NCI-H1417 (cell line): ENCODE measurements at regions not wholly inside any gene's neighbourhood (a gene's known extent, or its start where the extent isn't known, plus 50 kb on each side); places are given as distances from the start of the nearest gene placed in this dataset.

Experiments used
- DNase-seq, 3 experiments: peaks; one replicate each; lab custom pipeline; 2025; lab: John Stamatoyannopoulos, UW

- peak in 1 of 3 experiments; percentile 50 for DNase-seq
Measured at GRCh38 chr18:2036086-2036485, 535.2 kb downstream of the METTL4 start.

- no peak for DNase-seq
Measured at GRCh38 chr18:2040279-2040678, 531.0 kb downstream of the METTL4 start.

- DNase-seq: no peak
Measured at GRCh38 chr18:2049986-2050385, 521.3 kb downstream of the METTL4 start.

GRCh38 chr18:2050702-2051201 lies 520.6 kb downstream of the METTL4 start:
- DNase-seq: no peak

GRCh38 chr18:2053490-2054089 lies 517.7 kb downstream of the METTL4 start:
- DNase-seq: no peak

- DNase-seq: no peak
Measured at GRCh38 chr18:2059336-2059735, 512.0 kb downstream of the METTL4 start.

GRCh38 chr18:2060086-2060485 lies 511.2 kb downstream of the METTL4 start:
- no peak for DNase-seq

GRCh38 chr18:2070631-2071030 lies 500.7 kb downstream of the METTL4 start:
- DNase-seq: peak; percentile 29 to 93 (median 62)

- no peak for DNase-seq
Measured at GRCh38 chr18:2075499-2075898, 495.8 kb downstream of the METTL4 start.

GRCh38 chr18:2082676-2083075 lies 488.6 kb downstream of the METTL4 start:
- DNase-seq: no peak

- DNase-seq: peak in 1 of 3 experiments; percentile 10
Measured at GRCh38 chr18:2083691-2084090, 487.6 kb downstream of the METTL4 start.

GRCh38 chr18:2086439-2086838 lies 484.9 kb downstream of the METTL4 start:
- DNase-seq: no peak

- DNase-seq: no peak
Measured at GRCh38 chr18:2087877-2088673, 483.2 kb downstream of the METTL4 start.

GRCh38 chr18:2089396-2089795 lies 481.9 kb downstream of the METTL4 start:
- no peak for DNase-seq

GRCh38 chr18:2091937-2092336 lies 479.4 kb downstream of the METTL4 start:
- no peak for DNase-seq

GRCh38 chr18:2096551-2096950 lies 474.8 kb downstream of the METTL4 start:
- DNase-seq: no peak

GRCh38 chr18:2100694-2101213 lies 470.6 kb downstream of the METTL4 start:
- DNase-seq: no peak

GRCh38 chr18:2102022-2102421 lies 469.3 kb downstream of the METTL4 start:
- no peak for DNase-seq

- no peak for DNase-seq
Measured at GRCh38 chr18:2103299-2103698, 468.0 kb downstream of the METTL4 start.

- peak; percentile 12 to 33 (median 17) for DNase-seq
Measured at GRCh38 chr18:2104620-2105462, 466.5 kb downstream of the METTL4 start.

GRCh38 chr18:2108591-2108990 lies 462.7 kb downstream of the METTL4 start:
- no peak for DNase-seq

- DNase-seq: no peak
Measured at GRCh38 chr18:2111456-2111855, 459.8 kb downstream of the METTL4 start.
